NOMO-1 (cell line): ENCODE measurements at regions not wholly inside any gene's neighbourhood (a gene's known extent, or its start where the extent isn't known, plus 50 kb on each side); places are given as distances from the start of the nearest gene placed in this dataset.

Experiments
- DNase-seq, 2 experiments: peaks; one replicate each; lab custom pipeline; 2025; ENCODE audit not compliant: unreplicated experiment in 2 of 2; lab: John Stamatoyannopoulos, UW

- DNase-seq: no peak
Observed at GRCh38 chr12:25009496-25010092, 60.7 kb upstream of the BCAT1 start.

GRCh38 chr12:25005376-25005775, 56.5 kb upstream of the BCAT1 start:
- no peak for DNase-seq

- DNase-seq: no peak
Observed at GRCh38 chr12:25004447-25004846, 55.5 kb upstream of the BCAT1 start.

- DNase-seq: no peak
Observed at GRCh38 chr12:25001311-25001710, 52.4 kb upstream of the BCAT1 start.
